PC-9 (cell line): ENCODE measurements at regions not wholly inside any gene's neighbourhood (a gene's known extent, or its start where the extent isn't known, plus 50 kb on each side); places are given as distances from the start of the nearest gene placed in this dataset.

Source experiments
- CTCF ChIP-seq: fragments of 200-600 bp; sonication (generic); conservative IDR thresholded peaks from 2 replicates; pipeline ENCODE4 v1.6.1; 2017; ENCODE audit warnings: mixed run types, antibody characterized with exemption, mild to moderate bottlenecking, moderate library complexity
- EZH2 ChIP-seq: fragments of 200-600 bp; sonication (generic); IDR thresholded peaks from 2 replicates; pipeline ENCODE4 v1.8.0; 2017; ENCODE audit warnings: antibody characterized with exemption, low read depth

- no peak for TF ChIP-seq CTCF
- TF ChIP-seq EZH2: no peak
These were observed 1012.7 kb upstream of the CADM2 start for GRCh38 chr3:83946049-83946448.
